Ascending aorta (tissue), 2 donors: ENCODE measurements at regions not wholly inside any gene's neighbourhood (a gene's known extent, or its start where the extent isn't known, plus 50 kb on each side); places are given as distances from the start of the nearest gene placed in this dataset.

ENCODE experiments used
- DNase-seq, 2 donors: peaks; one replicate each; pipeline ENCODE4 v3.0.0-alpha.2; 2019; ENCODE audit warnings: low spot score in 2 of 2
- H3K27ac ChIP-seq, 2 donors: fragments of 200-600 bp; sonication (generic); one replicate each; pipeline ENCODE4 v1.5.1; 2016 to 2017; ENCODE audit warnings: mild to moderate bottlenecking in 1 of 2
- H3K27me3 ChIP-seq: fragments of 200-600 bp; sonication (generic); one replicate; pipeline ENCODE4 v1.5.1; 2017
- H3K36me3 ChIP-seq, 2 donors: fragments of 200-600 bp; sonication (generic); one replicate each; pipeline ENCODE4 v1.5.1; 2016
- H3K4me1 ChIP-seq, 2 donors: fragments of 200-600 bp; sonication (generic); one replicate each; pipeline ENCODE4 v1.5.1; 2016 to 2017; ENCODE audit warnings: mild to moderate bottlenecking in 1 of 2
- H3K4me3 ChIP-seq, 2 donors: fragments of 200-600 bp; sonication (generic); one replicate each; pipeline ENCODE4 v1.5.1; 2016 to 2017; ENCODE audit warnings: mild to moderate bottlenecking in 1 of 2
- H3K9me3 ChIP-seq, 2 donors: fragments of 200-600 bp; sonication (generic); one replicate each; pipeline ENCODE4 v1.5.1; 2016
- CTCF ChIP-seq, 3 experiments: fragments of 200-600 bp in 2 of 3; fragments of 450-650 bp in 1 of 3; sonication (generic) in 2 of 3; IDR thresholded peaks; one replicate each; pipeline ENCODE4 v1.5.1; 2016 to 2019; ENCODE audit warnings: antibody characterized with exemption in 3 of 3, mild to moderate bottlenecking in 1 of 3, moderate library complexity in 1 of 3
- intact Hi-C: fragments of 100-400 bp; cut with DNase I; formaldehyde crosslinking; loops from one replicate; pipeline ENCODE4 v1.15.1; 2023

GRCh38 chr5:153893817-153894216, 144.9 kb downstream of the FAM114A2 start:
- H3K4me3 ChIP-seq: no peak overlapping the region
- DNase-seq: no peak
- intact Hi-C loops: no loop called here

GRCh38 chr5:153891394-153891793, 147.3 kb downstream of the FAM114A2 start:
- intact Hi-C loops: no loop called here
- DNase-seq: no peak
- Histone ChIP-seq H3K27me3 (no peaks in the 10 kb centered on the region), H3K27ac (no peak overlapping the region), H3K9me3 (no peaks in the 10 kb centered on the region), H3K36me3 (no peaks in the 10 kb centered on the region), H3K4me3 (no peak overlapping the region), H3K4me1 (peaks cover 0 to 6% of the 10 kb centered on the region in 2 donors)
- no peak for TF ChIP-seq CTCF (IDR thresholded peaks at IDR 0.05)

More at GRCh38 chr5:153893817-153894216, 144.9 kb downstream of the FAM114A2 start:
- no peaks in the 10 kb centered on the region for H3K36me3 ChIP-seq
- no peak overlapping the region for H3K27ac ChIP-seq
- no peaks in the 10 kb centered on the region for H3K27me3 ChIP-seq
- peaks cover 0 to 11% of the 10 kb centered on the region in 2 donors for H3K4me1 ChIP-seq
- no peak for TF ChIP-seq CTCF (IDR thresholded peaks at IDR 0.05)
- H3K9me3 ChIP-seq: no peaks in the 10 kb centered on the region

- Histone ChIP-seq H3K27me3 (no peaks in the 10 kb centered on the region), H3K4me3 (no peak overlapping the region), H3K27ac (no peak overlapping the region), H3K9me3 (no peaks in the 10 kb centered on the region), H3K36me3 (no peaks in the 10 kb centered on the region), H3K4me1 (peaks cover 0 to 5% of the 10 kb centered on the region in 2 donors)
- intact Hi-C loops: no loop called here
- no peak for TF ChIP-seq CTCF (IDR thresholded peaks at IDR 0.05)
- no peak for DNase-seq
Measured at GRCh38 chr5:153888781-153889180, 149.9 kb downstream of the FAM114A2 start.

GRCh38 chr5:153885141-153885540, 153.6 kb downstream of the FAM114A2 start:
- Histone ChIP-seq H3K9me3 (no peaks in the 10 kb centered on the region), H3K36me3 (no peaks in the 10 kb centered on the region), H3K4me1 (peaks cover 0 to 13% of the 10 kb centered on the region in 2 donors), H3K4me3 (no peak overlapping the region), H3K27me3 (no peaks in the 10 kb centered on the region), H3K27ac (no peak overlapping the region)
- intact Hi-C loops: no loop called here
- no peak for TF ChIP-seq CTCF (IDR thresholded peaks at IDR 0.05)
- DNase-seq: no peak

- no peak for TF ChIP-seq CTCF (IDR thresholded peaks at IDR 0.05)
- peaks cover 0 to 13% of the 10 kb centered on the region in 2 donors for H3K4me1 ChIP-seq
- H3K27ac ChIP-seq: peak overlapping the region in 1 of 2 donors; percentile 49
- no peaks in the 10 kb centered on the region for H3K27me3 ChIP-seq
- H3K9me3 ChIP-seq: no peaks in the 10 kb centered on the region
- intact Hi-C loops: no loop called here
- no peak for DNase-seq
- no peak overlapping the region for H3K4me3 ChIP-seq
- H3K36me3 ChIP-seq: no peaks in the 10 kb centered on the region
Measured at GRCh38 chr5:153884612-153884957, 154.1 kb downstream of the FAM114A2 start.
